Osteoblast (primary cell): ENCODE measurements at regions not wholly inside any gene's neighbourhood (a gene's known extent, or its start where the extent isn't known, plus 50 kb on each side); places are given as distances from the start of the nearest gene placed in this dataset.

Source experiments
- DNase-seq: peaks from one replicate; pipeline ENCODE4 v3.0.0; 2011; ENCODE audit warnings: low spot score, mixed read lengths; ENCODE audit not compliant: insufficient read length; ENCODE audit errors: missing footprints
- H2AFZ ChIP-seq: 2 replicates; pipeline ENCODE4 v1.6.0; 2011; ENCODE audit warnings: mild to moderate bottlenecking, low read length
- H3K27ac ChIP-seq: 2 replicates; pipeline ENCODE4 v1.5.1; 2011; ENCODE audit warnings: mild to moderate bottlenecking, low read depth, low read length, moderate library complexity
- H3K27me3 ChIP-seq: 2 replicates; pipeline ENCODE4 v1.6.0; 2012; ENCODE audit warnings: mild to moderate bottlenecking, control low read depth, inconsistent platforms, low read length, moderate library complexity; ENCODE audit not compliant: insufficient read depth
- H3K36me3 ChIP-seq: 2 replicates; pipeline ENCODE4 v1.5.1; 2011; ENCODE audit warnings: mild to moderate bottlenecking, low read length, control low read depth, moderate library complexity; ENCODE audit not compliant: insufficient read depth
- H3K4me1 ChIP-seq: 2 replicates; pipeline ENCODE4 v1.5.1; 2011; ENCODE audit warnings: mild to moderate bottlenecking, low read length, control low read depth, moderate library complexity; ENCODE audit not compliant: insufficient read depth
- H3K4me2 ChIP-seq: 2 replicates; pipeline ENCODE4 v1.6.0; 2011; ENCODE audit warnings: mild to moderate bottlenecking, low read length; ENCODE audit not compliant: insufficient read depth
- H3K4me3 ChIP-seq: fragments of 200-600 bp; sonication (generic); 3 replicates; pipeline ENCODE4 v1.5.1; 2012; ENCODE audit warnings: mild to moderate bottlenecking, low read length, inconsistent platforms; ENCODE audit not compliant: insufficient read depth
- H3K79me2 ChIP-seq: 2 replicates; pipeline ENCODE4 v1.6.0; 2012; ENCODE audit warnings: mild to moderate bottlenecking, low read length, control low read depth, inconsistent platforms; ENCODE audit not compliant: insufficient read depth
- H3K9me3 ChIP-seq: 2 replicates; pipeline ENCODE4 v1.5.1; 2011; ENCODE audit warnings: low read depth, low read length, control low read depth
- H4K20me1 ChIP-seq: 2 replicates; pipeline ENCODE4 v1.6.0; 2012; ENCODE audit warnings: mild to moderate bottlenecking, low read length, control low read depth; ENCODE audit not compliant: insufficient read depth
- CTCF ChIP-seq: IDR thresholded peaks from 2 replicates; pipeline ENCODE4 v1.5.1; 2011; ENCODE audit warnings: mild to moderate bottlenecking, low read depth, low read length, moderate library complexity; ENCODE audit errors: extremely low read depth

- Histone ChIP-seq H3K4me1 (peaks cover 11% of the 10 kb centered on the region), H2AFZ (no peak overlapping the region), H3K4me3 (no peak overlapping the region), H3K9me3 (no peaks in the 10 kb centered on the region), H3K27ac (no peak overlapping the region), H4K20me1 (no peaks in the 10 kb centered on the region), H3K4me2 (no peak overlapping the region), H3K36me3 (no peaks in the 10 kb centered on the region), H3K79me2 (no peaks in the 10 kb centered on the region), H3K27me3 (no peaks in the 10 kb centered on the region)
- TF ChIP-seq CTCF: no peak
- no peak for DNase-seq
Measured at GRCh38 chr2:52115750-52116149, 1083.8 kb upstream of the NRXN1 start.

GRCh38 chr2:52113338-52113737 is 1081.4 kb upstream of the NRXN1 start:
- no peak overlapping the region for H3K27ac ChIP-seq
- no peaks in the 10 kb centered on the region for H3K36me3 ChIP-seq
- no peaks in the 10 kb centered on the region for H3K27me3 ChIP-seq
- no peak for TF ChIP-seq CTCF
- H3K4me1 ChIP-seq: peaks cover 11% of the 10 kb centered on the region
- H3K4me3 ChIP-seq: no peak overlapping the region
- no peaks in the 10 kb centered on the region for H3K79me2 ChIP-seq
- H3K4me2 ChIP-seq: no peak overlapping the region
- no peaks in the 10 kb centered on the region for H3K9me3 ChIP-seq
- no peaks in the 10 kb centered on the region for H4K20me1 ChIP-seq
- DNase-seq: no peak
- no peak overlapping the region for H2AFZ ChIP-seq

GRCh38 chr2:52112141-52112540 is 1080.2 kb upstream of the NRXN1 start:
- DNase-seq: no peak
- peaks cover 11% of the 10 kb centered on the region for H3K4me1 ChIP-seq
- H3K79me2 ChIP-seq: no peaks in the 10 kb centered on the region
- no peak overlapping the region for H3K4me3 ChIP-seq
- peak overlapping the region; percentile 3 for H2AFZ ChIP-seq
- no peak overlapping the region for H3K27ac ChIP-seq
- H3K27me3 ChIP-seq: no peaks in the 10 kb centered on the region
- H3K4me2 ChIP-seq: no peak overlapping the region
- no peak for TF ChIP-seq CTCF
- no peaks in the 10 kb centered on the region for H3K36me3 ChIP-seq
- H4K20me1 ChIP-seq: no peaks in the 10 kb centered on the region
- no peaks in the 10 kb centered on the region for H3K9me3 ChIP-seq

GRCh38 chr2:52107124-52107523 is 1075.2 kb upstream of the NRXN1 start:
- H4K20me1 ChIP-seq: no peaks in the 10 kb centered on the region
- H3K36me3 ChIP-seq: no peaks in the 10 kb centered on the region
- no peak for TF ChIP-seq CTCF
- H3K79me2 ChIP-seq: no peaks in the 10 kb centered on the region
- H3K4me2 ChIP-seq: no peak overlapping the region
- no peak for DNase-seq
- no peak overlapping the region for H3K4me3 ChIP-seq
- no peaks in the 10 kb centered on the region for H3K27me3 ChIP-seq
- no peaks in the 10 kb centered on the region for H3K9me3 ChIP-seq
- H2AFZ ChIP-seq: no peak overlapping the region
- H3K27ac ChIP-seq: no peak overlapping the region
- no peaks in the 10 kb centered on the region for H3K4me1 ChIP-seq
